RWPE2 (cell line): ENCODE measurements at regions not wholly inside any gene's neighbourhood (a gene's known extent, or its start where the extent isn't known, plus 50 kb on each side); places are given as distances from the start of the nearest gene placed in this dataset.

Experiments
- ATAC-seq: fragments of 200-7000 bp; cut with Tn5 transposase; 3 replicates; pipeline ENCODE4 v1.9.1; 2021; ENCODE audit warnings: low read depth
- DNase-seq: peaks from one replicate; pipeline ENCODE4 v3.0.0-alpha.2; 2020; ENCODE audit warnings: low spot score
- H3K27ac ChIP-seq: fragments of 450-650 bp; 2 replicates; pipeline ENCODE4 v1.5.1; 2017; ENCODE audit warnings: mild to moderate bottlenecking; ENCODE audit not compliant: poor library complexity, severe bottlenecking
- H3K27me3 ChIP-seq: fragments of 250-450 bp; sonication (Bioruptor Pico); 2 replicates; pipeline ENCODE4 v1.5.1; 2021; ENCODE audit warnings: mild to moderate bottlenecking, moderate library complexity; ENCODE audit not compliant: insufficient read depth, poor library complexity, severe bottlenecking
- H3K36me3 ChIP-seq: fragments of 250-450 bp; sonication (Bioruptor Pico); 2 replicates; pipeline ENCODE4 v1.5.1; 2020; ENCODE audit warnings: low read depth, mild to moderate bottlenecking, moderate library complexity
- H3K4me1 ChIP-seq: fragments of 250-450 bp; sonication (Bioruptor Pico); 2 replicates; pipeline ENCODE4 v1.5.1; 2021; ENCODE audit warnings: mild to moderate bottlenecking, moderate library complexity; ENCODE audit not compliant: insufficient read depth, poor library complexity, severe bottlenecking
- H3K4me3 ChIP-seq: fragments of 250-450 bp; sonication (Bioruptor Pico); 2 replicates; pipeline ENCODE4 v1.5.1; 2021; ENCODE audit warnings: mild to moderate bottlenecking, moderate library complexity; ENCODE audit not compliant: severe bottlenecking
- H3K9me3 ChIP-seq: fragments of 250-450 bp; sonication (Bioruptor Pico); 2 replicates; pipeline ENCODE4 v1.5.1; 2021; ENCODE audit warnings: mild to moderate bottlenecking, moderate library complexity; ENCODE audit not compliant: severe bottlenecking
- TF ChIP-seq, protein P1 (sequence below): fragments of 450-650 bp; IDR thresholded peaks from one replicate; pipeline ENCODE4 v1.5.1; 2017; ENCODE audit warnings: mild to moderate bottlenecking, moderate library complexity; ENCODE audit not compliant: poor library complexity, severe bottlenecking

DNA sequence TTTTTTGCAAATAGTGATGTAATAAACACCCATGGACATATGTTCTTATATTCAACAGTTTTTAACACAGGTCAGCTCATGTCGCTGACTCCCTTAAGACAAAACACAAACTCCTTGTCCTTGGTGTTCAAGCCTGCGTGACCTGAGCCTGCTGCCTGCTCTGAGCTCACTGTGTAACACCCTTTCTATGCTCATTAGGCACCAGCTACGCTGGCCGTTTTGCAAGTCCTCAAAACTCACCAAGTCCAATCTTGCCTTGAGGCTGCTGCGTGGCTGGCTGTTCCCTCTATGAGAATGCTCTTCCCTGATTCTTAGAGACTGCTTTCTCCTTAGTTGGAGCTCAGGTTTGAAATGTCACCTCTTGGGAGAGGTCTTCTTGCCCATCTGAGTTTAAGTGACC lies 100.5 kb upstream of the GLI2 start:
- TF ChIP-seq, protein P1, sequence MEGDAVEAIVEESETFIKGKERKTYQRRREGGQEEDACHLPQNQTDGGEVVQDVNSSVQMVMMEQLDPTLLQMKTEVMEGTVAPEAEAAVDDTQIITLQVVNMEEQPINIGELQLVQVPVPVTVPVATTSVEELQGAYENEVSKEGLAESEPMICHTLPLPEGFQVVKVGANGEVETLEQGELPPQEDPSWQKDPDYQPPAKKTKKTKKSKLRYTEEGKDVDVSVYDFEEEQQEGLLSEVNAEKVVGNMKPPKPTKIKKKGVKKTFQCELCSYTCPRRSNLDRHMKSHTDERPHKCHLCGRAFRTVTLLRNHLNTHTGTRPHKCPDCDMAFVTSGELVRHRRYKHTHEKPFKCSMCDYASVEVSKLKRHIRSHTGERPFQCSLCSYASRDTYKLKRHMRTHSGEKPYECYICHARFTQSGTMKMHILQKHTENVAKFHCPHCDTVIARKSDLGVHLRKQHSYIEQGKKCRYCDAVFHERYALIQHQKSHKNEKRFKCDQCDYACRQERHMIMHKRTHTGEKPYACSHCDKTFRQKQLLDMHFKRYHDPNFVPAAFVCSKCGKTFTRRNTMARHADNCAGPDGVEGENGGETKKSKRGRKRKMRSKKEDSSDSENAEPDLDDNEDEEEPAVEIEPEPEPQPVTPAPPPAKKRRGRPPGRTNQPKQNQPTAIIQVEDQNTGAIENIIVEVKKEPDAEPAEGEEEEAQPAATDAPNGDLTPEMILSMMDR = no peak
- Histone ChIP-seq H3K27ac (no peak overlapping the region), H3K4me3 (no peak overlapping the region), H3K27me3 (no peaks in the 10 kb centered on the region), H3K4me1 (no peaks in the 10 kb centered on the region), H3K9me3 (no peaks in the 10 kb centered on the region), H3K36me3 (no peaks in the 10 kb centered on the region)
- DNase-seq = no peak
- ATAC-seq = no peak

DNA sequence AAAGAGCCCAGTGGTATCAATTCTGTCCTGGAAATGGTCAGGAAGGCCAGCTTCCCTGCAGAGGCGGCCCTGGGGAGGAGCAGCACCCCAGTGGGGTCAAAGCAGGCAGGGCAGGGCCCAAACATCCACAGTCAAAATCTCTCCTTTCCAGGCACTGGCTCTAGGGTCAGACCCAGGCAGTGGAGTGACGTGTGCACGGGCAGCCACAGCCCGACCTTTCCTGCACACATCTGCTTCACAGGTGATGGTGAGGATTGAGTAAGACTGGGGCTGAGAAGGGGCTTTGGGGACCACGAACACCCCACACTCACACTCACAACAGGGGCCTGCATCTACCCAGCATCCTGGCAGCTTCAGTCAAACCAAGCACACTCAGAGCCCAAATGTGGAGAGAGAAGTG lies 97.8 kb upstream of the GLI2 start:
- Histone ChIP-seq H3K27ac (no peak overlapping the region), H3K4me1 (no peaks in the 10 kb centered on the region), H3K36me3 (no peaks in the 10 kb centered on the region), H3K4me3 (no peak overlapping the region), H3K9me3 (no peaks in the 10 kb centered on the region), H3K27me3 (no peaks in the 10 kb centered on the region)
- ATAC-seq (no peak), DNase-seq (no peak)
- TF ChIP-seq, protein P1 = no peak

DNA sequence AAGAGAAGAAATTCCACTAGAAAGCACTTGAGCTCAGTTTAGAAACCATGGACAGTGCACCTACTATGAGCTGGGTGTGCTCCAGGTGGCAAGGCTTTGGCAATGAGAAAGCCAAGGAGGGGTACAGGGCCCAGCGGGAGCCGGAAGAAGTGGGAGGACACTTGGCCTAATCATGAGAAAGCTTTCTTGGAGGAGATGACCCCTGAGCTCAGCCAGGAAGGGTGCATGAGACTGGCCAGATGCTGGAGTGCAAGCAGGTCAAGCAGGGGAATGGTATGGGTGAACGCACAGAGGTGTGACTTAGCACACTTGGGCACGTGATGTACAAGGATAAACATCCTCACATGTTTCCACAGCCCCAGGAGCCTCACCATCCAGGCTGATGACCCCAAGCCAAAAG lies 97.2 kb upstream of the GLI2 start:
- Histone ChIP-seq H3K27me3 (no peaks in the 10 kb centered on the region), H3K27ac (no peak overlapping the region), H3K9me3 (no peaks in the 10 kb centered on the region), H3K4me3 (no peak overlapping the region), H3K4me1 (no peaks in the 10 kb centered on the region), H3K36me3 (no peaks in the 10 kb centered on the region)
- TF ChIP-seq, protein P1 = no peak
- ATAC-seq (no peak), DNase-seq (no peak)

DNA sequence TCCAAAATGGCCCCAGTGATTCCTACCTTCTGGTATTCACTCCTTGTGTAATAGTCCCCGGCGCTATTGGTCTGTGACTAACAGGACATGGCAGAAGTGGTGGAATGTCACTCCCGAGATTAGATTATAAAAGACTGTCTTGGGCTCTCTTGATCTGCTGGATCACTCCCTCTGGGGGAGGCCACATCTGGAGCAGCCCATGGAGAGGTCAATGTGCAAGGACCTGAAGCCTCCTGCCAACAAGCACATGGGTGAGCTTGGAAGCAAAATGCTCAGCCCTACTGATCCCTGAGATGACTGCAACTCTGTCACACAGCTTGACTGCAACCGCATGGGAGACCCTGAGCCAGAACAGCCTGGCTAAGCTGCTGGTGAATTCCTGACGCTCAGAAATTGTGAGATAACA lies 94.3 kb upstream of the GLI2 start:
- H3K9me3 ChIP-seq = no peaks in the 10 kb centered on the region

DNA sequence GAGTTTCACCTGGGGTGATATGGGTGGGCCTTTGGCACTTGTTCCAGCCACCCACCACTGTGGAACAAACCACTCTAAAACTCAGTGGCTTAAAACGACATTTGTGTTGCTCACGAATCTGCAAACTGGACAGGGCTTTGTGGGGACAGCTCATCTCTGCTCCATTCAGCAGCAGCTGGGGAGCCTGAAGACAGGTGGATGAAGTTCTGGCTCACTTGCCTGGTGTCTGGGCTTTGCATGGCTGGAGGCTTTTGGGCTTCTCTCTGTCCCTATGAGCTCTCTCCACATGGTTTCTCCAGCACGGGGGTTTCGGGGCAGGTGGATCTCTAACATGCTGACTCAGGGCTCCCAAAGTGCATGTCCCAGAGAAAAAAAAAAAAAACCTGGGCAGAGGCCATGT lies 93.0 kb upstream of the GLI2 start:
- no peak for DNase-seq
- Histone ChIP-seq H3K27me3 (no peaks in the 10 kb centered on the region), H3K4me1 (peaks cover 4% of the 10 kb centered on the region), H3K9me3 (no peaks in the 10 kb centered on the region), H3K27ac (no peak overlapping the region), H3K4me3 (no peak overlapping the region), H3K36me3 (no peaks in the 10 kb centered on the region)
- ATAC-seq = no peak
- TF ChIP-seq, protein P1 = no peak

More for the DNA sequence above, 94.3 kb upstream of the GLI2 start:
- TF ChIP-seq, protein P1 = no peak
- DNase-seq (no peak), ATAC-seq (no peak)
- Histone ChIP-seq H3K4me3 (no peak overlapping the region), H3K4me1 (peaks cover under 1% of the 10 kb centered on the region), H3K27me3 (no peaks in the 10 kb centered on the region), H3K36me3 (no peaks in the 10 kb centered on the region), H3K27ac (no peak overlapping the region)
